H1 (cell line): ENCODE measurements at regions not wholly inside any gene's neighbourhood (a gene's known extent, or its start where the extent isn't known, plus 50 kb on each side); places are given as distances from the start of the nearest gene placed in this dataset.

Experiments used
- CTCF ChIA-PET: fragments of 300-600 bp; sonication (Branson Sonifier 250); formaldehyde crosslinking; loops from one replicate; lab custom pipeline; 2021; ENCODE audit not compliant: partially characterized antibody; lab: Charles Lee
- POLR2A ChIA-PET: fragments of 300-600 bp; sonication (Branson Sonifier 250); formaldehyde crosslinking; loops from one replicate; lab custom pipeline; 2021; ENCODE audit warnings: inconsistent platforms; ENCODE audit not compliant: partially characterized antibody; lab: Charles Lee
- DNase-seq, 2 experiments: peaks; one replicate each; pipeline versions ENCODE4 v3.0.0 to v3.0.0-alpha.2; 2010 to 2022; ENCODE audit warnings: low spot score in 2 of 2, low read depth in 1 of 2, mixed read lengths in 1 of 2
- FAIRE-seq: peaks from 2 replicates; lab custom pipeline; 2011; peaks lifted over from hg19 to GRCh38; lab: Jason Lieb, UNC
- H2AFZ ChIP-seq: 2 replicates; pipeline ENCODE4 v1.8.1; 2012; ENCODE audit warnings: low read length, inconsistent platforms
- H2AK5ac ChIP-seq: 2 replicates; pipeline ENCODE4 v1.6.1; 2013; ENCODE audit warnings: low read depth, low read length
- H2BK120ac ChIP-seq: replicated peaks from 2 replicates; pipeline ENCODE3; 2013; ENCODE audit warnings: low read depth, low read length, inconsistent platforms
- H2BK12ac ChIP-seq: 2 replicates; pipeline ENCODE4 v1.6.1; 2013; ENCODE audit warnings: low read depth, low read length
- H2BK15ac ChIP-seq: 2 replicates; pipeline ENCODE4 v1.6.1; 2013; ENCODE audit warnings: low read length
- H2BK20ac ChIP-seq: 2 replicates; pipeline ENCODE4 v1.6.1; 2013; ENCODE audit warnings: low read length
- H2BK5ac ChIP-seq: 2 replicates; pipeline ENCODE4 v1.6.1; 2013; ENCODE audit warnings: low read depth, low read length
- H3K14ac ChIP-seq: 2 replicates; pipeline ENCODE4 v1.6.1; 2013; ENCODE audit warnings: inconsistent platforms; ENCODE audit not compliant: insufficient read length
- H3K18ac ChIP-seq: 2 replicates; pipeline ENCODE4 v1.6.1; 2013; ENCODE audit warnings: low read length; ENCODE audit errors: extremely low read depth
- H3K23ac ChIP-seq: 2 replicates; pipeline ENCODE4 v1.6.1; 2013; ENCODE audit warnings: inconsistent platforms; ENCODE audit not compliant: insufficient read length
- H3K23me2 ChIP-seq: 2 replicates; pipeline ENCODE4 v1.6.1; 2013; ENCODE audit warnings: low read depth, low read length
- H3K27ac ChIP-seq: 2 replicates; pipeline ENCODE4 v1.6.1; 2011; ENCODE audit warnings: low read depth, low read length, inconsistent platforms
- H3K27me3 ChIP-seq, 4 experiments: replicated peaks in 1 of 4; 1 replicate in 1 of 4; 2 replicates in 3 of 4; pipeline versions ENCODE4 v1.6.1 to v1.8.1; 2011 to 2013; ENCODE audit warnings: low read length in 3 of 4, mild to moderate bottlenecking in 3 of 4, inconsistent platforms in 2 of 4, mixed read lengths in 2 of 4, moderate library complexity in 1 of 4; ENCODE audit not compliant: control insufficient read depth in 3 of 4, insufficient read depth in 3 of 4; ENCODE audit errors: extremely low read depth in 1 of 4
- H3K36me3 ChIP-seq, 4 experiments: 2 replicates each; pipeline versions ENCODE4 v1.6.1 to v1.8.1; 2011 to 2013; ENCODE audit warnings: mild to moderate bottlenecking in 4 of 4, low read length in 3 of 4, moderate library complexity in 2 of 4, control low read depth in 1 of 4, inconsistent platforms in 1 of 4; ENCODE audit not compliant: insufficient read depth in 4 of 4, control insufficient read depth in 2 of 4
- H3K4ac ChIP-seq: replicated peaks from 2 replicates; pipeline ENCODE3; 2013; ENCODE audit warnings: low read length, low read depth, mixed read lengths, inconsistent platforms; ENCODE audit not compliant: insufficient read length
- H3K4me1 ChIP-seq, 4 experiments: replicated peaks in 1 of 4; 1 replicate in 1 of 4; 2 replicates in 3 of 4; pipeline versions ENCODE4 v1.6.1 to v1.8.1; 2011 to 2013; ENCODE audit warnings: low read length in 3 of 4, inconsistent platforms in 2 of 4, mixed read lengths in 1 of 4; ENCODE audit not compliant: insufficient read depth in 4 of 4, control insufficient read depth in 3 of 4
- H3K4me2 ChIP-seq, 2 experiments: 2 replicates each; pipeline versions ENCODE4 v1.6.1 to v1.8.1; 2011 to 2013; ENCODE audit warnings: low read depth in 2 of 2, low read length in 2 of 2, control low read depth in 1 of 2, inconsistent platforms in 1 of 2, mild to moderate bottlenecking in 1 of 2; ENCODE audit not compliant: insufficient read depth in 1 of 2
- H3K4me3 ChIP-seq, 4 experiments: fragments of 200-600, 300-600 bp in 1 of 4; sonication (generic), shearing (Covaris generic), sonication (Bioruptor Twin) in 1 of 4; 2 replicates each; pipeline versions ENCODE4 v1.5.1 to v1.8.1; 2011 to 2016; ENCODE audit warnings: low read length in 4 of 4, low read depth in 3 of 4, control low read depth in 2 of 4, inconsistent platforms in 2 of 4, mild to moderate bottlenecking in 2 of 4, mixed read lengths in 1 of 4, moderate library complexity in 1 of 4; ENCODE audit not compliant: insufficient read depth in 2 of 4; ENCODE audit errors: extremely low read depth in 1 of 4
- H3K56ac ChIP-seq: replicated peaks from 2 replicates; pipeline ENCODE3; 2013; ENCODE audit warnings: low read depth, mild to moderate bottlenecking, mixed read lengths, low read length, inconsistent platforms; ENCODE audit not compliant: insufficient read length
- H3K79me1 ChIP-seq: 2 replicates; pipeline ENCODE4 v1.6.1; 2013; ENCODE audit warnings: low read depth, low read length, control low read depth
- H3K79me2 ChIP-seq, 2 experiments: 2 replicates each; pipeline versions ENCODE4 v1.6.1 to v1.8.1; 2012 to 2013; ENCODE audit warnings: low read length in 2 of 2, mild to moderate bottlenecking in 2 of 2, inconsistent platforms in 1 of 2; ENCODE audit not compliant: insufficient read depth in 2 of 2, control insufficient read depth in 1 of 2
- H3K9ac ChIP-seq, 4 experiments: replicated peaks in 1 of 4; 1 replicate in 1 of 4; 2 replicates in 3 of 4; pipeline versions ENCODE4 v1.6.1 to v1.8.1; 2011 to 2013; ENCODE audit warnings: low read depth in 3 of 4, low read length in 3 of 4, control low read depth in 2 of 4, mild to moderate bottlenecking in 2 of 4, moderate library complexity in 2 of 4, inconsistent platforms in 1 of 4; ENCODE audit errors: extremely low read depth in 1 of 4
- H3K9me3 ChIP-seq, 2 experiments: 2 replicates each; pipeline versions ENCODE4 v1.6.1 to v1.8.1; 2012 to 2013; ENCODE audit warnings: mild to moderate bottlenecking in 2 of 2, moderate library complexity in 2 of 2, control low read depth in 1 of 2, inconsistent platforms in 1 of 2, low read depth in 1 of 2, low read length in 1 of 2, mixed read lengths in 1 of 2; ENCODE audit not compliant: insufficient read depth in 2 of 2
- H4K20me1 ChIP-seq, 2 experiments: replicated peaks in 1 of 2; 2 replicates each; pipeline versions ENCODE3 to v1.8.1; 2011 to 2013; ENCODE audit warnings: inconsistent platforms in 2 of 2, low read length in 2 of 2, mild to moderate bottlenecking in 1 of 2; ENCODE audit not compliant: insufficient read depth in 2 of 2, control insufficient read depth in 1 of 2
- H4K5ac ChIP-seq: 2 replicates; pipeline ENCODE4 v1.6.1; 2013; ENCODE audit warnings: low read length, low read depth, mixed read lengths, inconsistent platforms; ENCODE audit not compliant: insufficient read length
- H4K8ac ChIP-seq: 2 replicates; pipeline ENCODE4 v1.8.0; 2013; ENCODE audit warnings: mild to moderate bottlenecking, moderate library complexity, low read length, inconsistent platforms; ENCODE audit not compliant: insufficient read depth; ENCODE audit errors: extremely low read depth
- H4K91ac ChIP-seq: replicated peaks from 2 replicates; pipeline ENCODE3; 2013; ENCODE audit warnings: low read length, mixed read lengths, inconsistent platforms; ENCODE audit not compliant: insufficient read length
- EP300 ChIP-seq, 2 experiments: IDR thresholded peaks; 1 replicate in 1 of 2; 2 replicates in 1 of 2; pipeline ENCODE4 v1.6.1; 2011 to 2012; ENCODE audit warnings: low read depth in 2 of 2, low read length in 2 of 2, mild to moderate bottlenecking in 2 of 2, borderline replicate concordance in 1 of 2, inconsistent platforms in 1 of 2, moderate library complexity in 1 of 2
- GABPA ChIP-seq: IDR thresholded peaks from 2 replicates; pipeline ENCODE4 v1.6.1; 2011; ENCODE audit warnings: mild to moderate bottlenecking, low read length, moderate library complexity, borderline replicate concordance; ENCODE audit not compliant: insufficient read depth
- HDAC6 ChIP-seq: IDR thresholded peaks from one replicate; pipeline ENCODE4 v1.7.1; 2012; ENCODE audit warnings: low read depth, mild to moderate bottlenecking, inconsistent platforms, low read length, moderate library complexity
- JUND ChIP-seq: IDR thresholded peaks from 2 replicates; pipeline ENCODE4 v1.6.1; 2011; ENCODE audit warnings: mild to moderate bottlenecking, improper control_type of control experiment, low read length
- KDM4A ChIP-seq: IDR thresholded peaks from one replicate; pipeline ENCODE4 v1.7.1; 2012; ENCODE audit warnings: low read depth, mild to moderate bottlenecking, moderate library complexity, low read length, inconsistent platforms; ENCODE audit not compliant: severe bottlenecking
- POLR2A ChIP-seq, 2 experiments: IDR thresholded peaks; 1 replicate in 1 of 2; 2 replicates in 1 of 2; pipeline ENCODE4 v1.6.1; 2011; ENCODE audit warnings: low read depth in 2 of 2, low read length in 2 of 2, mild to moderate bottlenecking in 2 of 2; ENCODE audit errors: control extremely low read depth in 1 of 2
- POLR2AphosphoS5 ChIP-seq: IDR thresholded peaks from 2 replicates; pipeline ENCODE4 v1.6.1; 2011; ENCODE audit warnings: low read depth, low read length
- RAD21 ChIP-seq, 2 experiments: IDR thresholded peaks in 1 of 2; conservative IDR thresholded peaks in 1 of 2; 2 replicates each; pipeline ENCODE4 v1.6.1; 2011; ENCODE audit warnings: low read depth in 2 of 2, low read length in 2 of 2, improper control_type of control experiment in 1 of 2, inconsistent platforms in 1 of 2, mild to moderate bottlenecking in 1 of 2, moderate library complexity in 1 of 2
- SAP30 ChIP-seq: fragments of 300-600 bp; sonication (generic); IDR thresholded peaks from 2 replicates; pipeline ENCODE4 v1.7.1; 2012; ENCODE audit warnings: low read length, moderate library complexity, mild to moderate bottlenecking, inconsistent platforms; ENCODE audit not compliant: insufficient read depth, insufficient replicate concordance
- SP2 ChIP-seq: IDR thresholded peaks from 2 replicates; pipeline ENCODE4 v1.6.1; 2012; ENCODE audit warnings: mild to moderate bottlenecking, low read length, inconsistent platforms
- TAF7 ChIP-seq: optimal IDR thresholded peaks from 2 replicates; pipeline ENCODE3; 2011; ENCODE audit warnings: low read depth, mild to moderate bottlenecking, inconsistent platforms, low read length, moderate library complexity, borderline replicate concordance
- ZNF274 ChIP-seq: IDR thresholded peaks from 2 replicates; pipeline ENCODE4 v1.7.0; 2012; ENCODE audit warnings: low read length, borderline replicate concordance; ENCODE audit errors: extremely low read depth
- WGBS, 2 experiments: shearing (Covaris generic) in 1 of 2; methylation state at CpG; one replicate each; pipeline versions ENCODE4 v1.1.6 to v1.1.7; 2013 to 2015; ENCODE audit warnings: low lambda C conversion rate in 2 of 2, mixed read lengths in 2 of 2, inconsistent platforms in 1 of 2, low coverage in 1 of 2, missing lambda C conversion rate in 1 of 2; ENCODE audit not compliant: insufficient replicate concordance in 2 of 2, insufficient coverage in 1 of 2, insufficient read length in 1 of 2; ENCODE audit errors: extremely low coverage in 1 of 2, missing lambda C conversion rate in 1 of 2; 5-methylcytosine and 5-hydroxymethylcytosine counted together

DNA sequence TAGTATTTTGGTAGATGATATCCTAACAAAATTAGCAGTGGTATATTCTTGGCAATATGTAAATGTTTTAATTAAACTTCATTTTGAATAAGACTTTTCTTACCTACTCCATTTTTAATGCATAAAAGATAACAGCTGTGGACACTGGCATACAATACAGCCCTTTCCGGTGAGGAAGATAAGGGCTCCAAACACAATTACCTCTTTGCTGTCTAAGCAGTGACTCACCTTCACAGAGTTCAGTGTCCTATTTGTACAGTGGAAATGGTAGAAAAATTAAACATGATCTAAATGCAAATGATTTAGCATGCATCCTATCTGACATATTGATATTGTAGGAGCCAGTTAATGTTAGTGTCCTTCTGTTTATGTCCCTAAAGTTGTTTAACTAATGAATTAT is 969.4 kb downstream of the PLOD2 start:
- Histone ChIP-seq H3K79me1 (no peaks in the 10 kb centered on the region), H3K27ac (no peak overlapping the region), H4K20me1 (no peaks in the 10 kb centered on the region), H3K23me2 (no peaks in the 10 kb centered on the region), H3K14ac (no peak overlapping the region), H2AK5ac (no peak overlapping the region), H3K27me3 (no peaks in the 10 kb centered on the region), H2BK15ac (no peak overlapping the region), H3K56ac (no peak overlapping the region), H4K8ac (no peak overlapping the region)
- FAIRE-seq (no peak), DNase-seq (no peak)
- TF ChIP-seq TAF7 (no peak), SAP30 (no peak), EP300 (IDR thresholded peaks at IDR 0.05; ENCODE audit: borderline replicate concordance in 1 of 2, low read depth in 2 of 2, low read length in 2 of 2) (no peak), RAD21 (IDR thresholded peaks at IDR 0.05 in 1 of 2, conservative IDR thresholded peaks at IDR 0.05 in 1 of 2; ENCODE audit: low read depth in 2 of 2, low read length in 2 of 2) (no peak), ZNF274 (no peak), KDM4A (no peak), POLR2AphosphoS5 (no peak), HDAC6 (no peak), POLR2A (IDR thresholded peaks at IDR 0.05; ENCODE audit: control extremely low read depth in 1 of 2, low read depth in 2 of 2, low read length in 2 of 2) (no peak), GABPA (no peak), SP2 (no peak), JUND (no peak)
- TF ChIP-seq, all 59 proteins: peak for 0
- WGBS, 2 experiments = 90% methylated on average over 1 of the region's 1 CpG; no CpG with 5 or more reads in 1 of the 2 experiments
- Histone ChIP-seq H4K91ac (no peak overlapping the region), H3K9me3 (no peaks in the 10 kb centered on the region), H3K4me1 (no peaks in the 10 kb centered on the region), H2AFZ (no peak overlapping the region), H3K4me2 (no peak overlapping the region), H2BK20ac (no peak overlapping the region), H3K18ac (no peak overlapping the region), H2BK120ac (no peak overlapping the region), H3K23ac (no peak overlapping the region), H3K4ac (no peak overlapping the region), H4K5ac (no peak overlapping the region), H2BK5ac (no peak overlapping the region), H2BK12ac (no peak overlapping the region), H3K36me3 (no peaks in the 10 kb centered on the region), H3K9ac (no peak overlapping the region), H3K4me3 (no peak overlapping the region), H3K79me2 (no peaks in the 10 kb centered on the region)
- CTCF ChIA-PET = no interaction called here
- POLR2A ChIA-PET = no interaction called here
